ENCODE measurements at regions not wholly inside any gene's neighbourhood (a gene's known extent, or its start where the extent isn't known, plus 50 kb on each side); places are given as distances from the start of the nearest gene placed in this dataset.

DNA sequence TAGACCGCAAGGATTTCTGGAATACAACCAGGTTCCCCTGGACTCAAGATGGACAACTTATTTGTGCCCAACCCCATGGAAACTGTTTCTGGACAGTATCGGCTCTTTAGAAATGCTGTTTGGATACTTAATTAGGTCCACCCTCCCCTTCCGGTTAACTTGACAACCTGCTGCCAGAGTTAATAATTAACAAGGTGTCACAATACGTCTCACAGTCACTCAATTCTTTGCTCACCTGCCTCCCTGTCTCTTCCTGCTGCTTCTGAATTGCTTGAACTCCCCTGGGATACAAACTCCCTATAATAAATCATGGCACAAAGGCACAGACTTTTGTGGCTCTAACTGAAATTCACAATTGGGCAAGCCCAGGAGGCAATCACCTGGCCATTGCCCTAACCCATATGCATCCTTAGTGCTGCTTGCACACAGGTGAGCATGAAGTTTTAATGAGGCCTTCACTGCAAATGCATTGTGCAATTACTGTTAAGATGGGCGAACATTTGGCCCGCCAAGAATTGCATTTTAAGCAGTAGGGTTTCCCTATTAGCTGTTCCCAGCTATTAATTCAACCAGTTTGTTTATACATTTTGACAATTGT, 504.4 kb upstream of the NOX3 start:
- intact Hi-C loops (cut with micrococcal nuclease; ENCODE audit: unreplicated experiment), result no loop called here
- Histone ChIP-seq H3K79me2 (ENCODE audit: insufficient read depth, low read depth, low read length) (no peaks in the 10 kb centered on the region), H2AFZ (ENCODE audit: low read length) (no peak overlapping the region), H3K4me3 (ENCODE audit: low read depth, low read length, poor library complexity, severe bottlenecking) (no peak overlapping the region), H3K4me1 (ENCODE audit: insufficient read depth, low read length, poor library complexity, severe bottlenecking) (no peaks in the 10 kb centered on the region), H4K20me1 (ENCODE audit: insufficient read depth, low read length) (no peaks in the 10 kb centered on the region), H3K9me3 (ENCODE audit: low read length) (no peaks in the 10 kb centered on the region), H3K27ac (ENCODE audit: low read depth, low read length, poor library complexity, severe bottlenecking) (no peak overlapping the region), H3K4me2 (ENCODE audit: low read length) (no peak overlapping the region), H3K36me3 (ENCODE audit: insufficient read depth, low read length) (no peaks in the 10 kb centered on the region), H3K9me2 (ENCODE audit: insufficient read depth, low read length) (no peaks in the 10 kb centered on the region)
- no TSS peak for BruUV-seq (replicated peaks)
- CTCF ChIA-PET (ENCODE audit: unreplicated experiment), result no interaction called here
- POLR2A ChIA-PET, result interaction anchor here (0.7 kb wide), 1 partner anchor 341 kb away, joined by 4 read pairs; no protein-coding TSS in a partner anchor
- TF ChIP-seq EZH2phosphoT487 (IDR thresholded peaks at IDR 0.05; ENCODE audit: borderline replicate concordance, low read depth, low read length), result no peak
- TF ChIP-seq, protein P1, sequence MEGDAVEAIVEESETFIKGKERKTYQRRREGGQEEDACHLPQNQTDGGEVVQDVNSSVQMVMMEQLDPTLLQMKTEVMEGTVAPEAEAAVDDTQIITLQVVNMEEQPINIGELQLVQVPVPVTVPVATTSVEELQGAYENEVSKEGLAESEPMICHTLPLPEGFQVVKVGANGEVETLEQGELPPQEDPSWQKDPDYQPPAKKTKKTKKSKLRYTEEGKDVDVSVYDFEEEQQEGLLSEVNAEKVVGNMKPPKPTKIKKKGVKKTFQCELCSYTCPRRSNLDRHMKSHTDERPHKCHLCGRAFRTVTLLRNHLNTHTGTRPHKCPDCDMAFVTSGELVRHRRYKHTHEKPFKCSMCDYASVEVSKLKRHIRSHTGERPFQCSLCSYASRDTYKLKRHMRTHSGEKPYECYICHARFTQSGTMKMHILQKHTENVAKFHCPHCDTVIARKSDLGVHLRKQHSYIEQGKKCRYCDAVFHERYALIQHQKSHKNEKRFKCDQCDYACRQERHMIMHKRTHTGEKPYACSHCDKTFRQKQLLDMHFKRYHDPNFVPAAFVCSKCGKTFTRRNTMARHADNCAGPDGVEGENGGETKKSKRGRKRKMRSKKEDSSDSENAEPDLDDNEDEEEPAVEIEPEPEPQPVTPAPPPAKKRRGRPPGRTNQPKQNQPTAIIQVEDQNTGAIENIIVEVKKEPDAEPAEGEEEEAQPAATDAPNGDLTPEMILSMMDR (conservative IDR thresholded peaks at IDR 0.05; ENCODE audit: low read length), result no peak
- no peak for DNase-seq (ENCODE audit: low spot score)

DNA sequence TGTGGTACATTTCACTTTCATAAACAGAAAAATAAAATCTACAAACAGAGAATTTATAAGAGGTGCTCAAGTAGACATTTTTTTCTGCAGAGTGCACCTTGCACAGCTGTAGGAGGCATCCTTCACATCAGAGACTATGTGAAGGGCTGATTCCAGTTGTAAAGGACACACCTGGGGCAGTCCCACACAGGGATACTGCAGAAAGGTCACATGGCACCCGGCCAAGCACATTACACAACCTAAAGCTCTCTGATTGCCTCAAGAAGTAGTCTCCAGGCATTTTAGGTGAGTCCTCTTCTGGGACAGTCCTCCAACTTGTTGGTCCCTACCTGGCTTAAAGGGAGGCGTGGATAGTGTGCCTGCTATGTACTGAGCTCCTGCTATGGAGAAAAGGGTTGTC, 502.9 kb upstream of the NOX3 start:
- DNase-seq (ENCODE audit: low spot score), result no peak
- intact Hi-C loops (cut with micrococcal nuclease; ENCODE audit: unreplicated experiment), result no loop called here
- BruUV-seq (replicated peaks), result no TSS peak

DNA sequence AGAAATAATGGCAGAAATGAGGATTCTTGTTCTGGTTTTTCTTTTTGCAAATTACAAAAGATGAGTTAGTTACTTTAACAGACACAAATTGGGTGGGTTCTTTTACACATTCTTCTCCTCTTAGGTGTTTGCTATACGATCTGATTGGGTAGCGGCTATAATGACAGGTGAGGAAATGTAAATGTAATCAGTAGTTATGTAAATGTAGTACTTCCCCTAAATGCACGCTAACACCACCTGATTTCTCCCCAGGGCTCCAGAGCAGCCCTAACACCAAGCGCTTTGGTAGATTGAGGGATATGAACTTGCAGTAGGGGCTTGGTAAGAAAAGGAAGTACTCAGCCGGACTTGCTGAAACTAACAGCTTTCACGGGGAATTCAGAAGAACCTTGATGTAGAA, 499.4 kb upstream of the NOX3 start:
- Histone ChIP-seq H3K9me2 (ENCODE audit: insufficient read depth, low read length) (no peaks in the 10 kb centered on the region), H3K9me3 (ENCODE audit: low read length) (no peaks in the 10 kb centered on the region), H3K79me2 (ENCODE audit: insufficient read depth, low read depth, low read length) (no peaks in the 10 kb centered on the region), H3K27ac (ENCODE audit: low read depth, low read length, poor library complexity, severe bottlenecking) (no peak overlapping the region), H3K4me1 (ENCODE audit: insufficient read depth, low read length, poor library complexity, severe bottlenecking) (no peaks in the 10 kb centered on the region), H3K4me2 (ENCODE audit: low read length) (no peak overlapping the region), H3K4me3 (ENCODE audit: low read depth, low read length, poor library complexity, severe bottlenecking) (no peak overlapping the region), H3K36me3 (ENCODE audit: insufficient read depth, low read length) (no peaks in the 10 kb centered on the region), H4K20me1 (ENCODE audit: insufficient read depth, low read length) (no peaks in the 10 kb centered on the region), H2AFZ (ENCODE audit: low read length) (no peak overlapping the region)
- ChIA-PET CTCF (ENCODE audit: unreplicated experiment) (no interaction called here), POLR2A (no interaction called here)
- DNase-seq (ENCODE audit: low spot score), result no peak
- intact Hi-C loops (cut with micrococcal nuclease; ENCODE audit: unreplicated experiment), result no loop called here
- BruUV-seq (replicated peaks), result no TSS peak
- no peak for TF ChIP-seq EZH2phosphoT487 (IDR thresholded peaks at IDR 0.05; ENCODE audit: borderline replicate concordance, low read depth, low read length)

More for the DNA sequence above, 502.9 kb upstream of the NOX3 start:
- no peak overlapping the region for H3K4me3 ChIP-seq (ENCODE audit: low read depth, low read length, poor library complexity, severe bottlenecking)
- TF ChIP-seq EZH2phosphoT487 (IDR thresholded peaks at IDR 0.05; ENCODE audit: borderline replicate concordance, low read depth, low read length), result no peak
- TF ChIP-seq, protein P1 (conservative IDR thresholded peaks at IDR 0.05; ENCODE audit: low read length), result no peak
- no peaks in the 10 kb centered on the region for H4K20me1 ChIP-seq (ENCODE audit: insufficient read depth, low read length)
- no peaks in the 10 kb centered on the region for H3K4me1 ChIP-seq (ENCODE audit: insufficient read depth, low read length, poor library complexity, severe bottlenecking)
- ChIA-PET CTCF (ENCODE audit: unreplicated experiment) (no interaction called here), POLR2A (no interaction called here)
- no peaks in the 10 kb centered on the region for H3K9me3 ChIP-seq (ENCODE audit: low read length)
- no peak overlapping the region for H2AFZ ChIP-seq (ENCODE audit: low read length)
- no peaks in the 10 kb centered on the region for H3K79me2 ChIP-seq (ENCODE audit: insufficient read depth, low read depth, low read length)
- no peaks in the 10 kb centered on the region for H3K9me2 ChIP-seq (ENCODE audit: insufficient read depth, low read length)
- H3K4me2 ChIP-seq (ENCODE audit: low read length), result no peak overlapping the region
- no peak overlapping the region for H3K27ac ChIP-seq (ENCODE audit: low read depth, low read length, poor library complexity, severe bottlenecking)
- no peaks in the 10 kb centered on the region for H3K36me3 ChIP-seq (ENCODE audit: insufficient read depth, low read length)

Data from OCI-LY7 (cell line).